Sigmoid colon (tissue), 6 donors: ENCODE measurements at regions not wholly inside any gene's neighbourhood (a gene's known extent, or its start where the extent isn't known, plus 50 kb on each side); places are given as distances from the start of the nearest gene placed in this dataset.

Source experiments
- DNase-seq: peaks from one replicate; pipeline ENCODE4 v3.0.0-alpha.2; 2019
- H3K27ac ChIP-seq, 4 donors: fragments of 200-600 bp; sonication (generic); one replicate each; pipeline ENCODE4 v1.5.1; 2016 to 2019; ENCODE audit warnings: mild to moderate bottlenecking in 1 of 4
- H3K27me3 ChIP-seq, 3 donors: fragments of 200-600 bp; sonication (generic); one replicate each; pipeline ENCODE4 v1.5.1; 2019; ENCODE audit warnings: mild to moderate bottlenecking in 1 of 3
- H3K36me3 ChIP-seq, 4 donors: fragments of 200-600 bp; sonication (generic); one replicate each; pipeline ENCODE4 v1.5.1; 2016 to 2019
- H3K4me1 ChIP-seq, 4 donors: fragments of 200-600 bp; sonication (generic); one replicate each; pipeline ENCODE4 v1.5.1; 2017 to 2019
- H3K4me3 ChIP-seq, 4 donors: fragments of 200-600 bp; sonication (generic); one replicate each; pipeline ENCODE4 v1.5.1; 2017 to 2019; ENCODE audit warnings: mild to moderate bottlenecking in 2 of 4, moderate library complexity in 1 of 4
- H3K9me3 ChIP-seq, 4 donors: fragments of 200-600 bp in 3 of 4; sonication (generic) in 3 of 4; one replicate each; pipeline versions ENCODE4 v1.5.1 to v1.6.1; 2013 to 2019
- EP300 ChIP-seq, 4 donors: sonication (generic); formaldehyde crosslinking; IDR thresholded peaks; one replicate each; pipeline ENCODE4 v1.6.1; 2017; ENCODE audit warnings: antibody characterized with exemption in 4 of 4
- POLR2A ChIP-seq, 2 donors: fragments of 450-650 bp; IDR thresholded peaks; one replicate each; pipeline ENCODE4 v1.6.1; 2016; ENCODE audit warnings: antibody characterized with exemption in 2 of 2, mild to moderate bottlenecking in 2 of 2, moderate library complexity in 2 of 2
- POLR2AphosphoS5 ChIP-seq, 4 donors: sonication (generic); formaldehyde crosslinking; IDR thresholded peaks; one replicate each; pipeline ENCODE4 v1.6.1; 2017; ENCODE audit warnings: antibody characterized with exemption in 4 of 4
- WGBS, 2 donors: extraction: QIAGEN DNeasy Blood & Tissue Kit; methylation state at CpG; one replicate each; pipeline ENCODE4 v1.1.7; 2013; 5-methylcytosine and 5-hydroxymethylcytosine counted together
- intact Hi-C: fragments of 100-400 bp; cut with DNase I; formaldehyde crosslinking; loops from one replicate; pipeline ENCODE4 v1.15.1; 2023
- TF ChIP-seq, protein P1 (sequence below), 4 experiments: fragments of 450-650 bp in 3 of 4; fragments of 200-600 bp in 1 of 4; IDR thresholded peaks; one replicate each; pipeline ENCODE4 v1.5.1; 2016 to 2019; ENCODE audit warnings: antibody characterized with exemption in 4 of 4, mild to moderate bottlenecking in 3 of 4, moderate library complexity in 2 of 4
- donor health status: healthy with polysubstance abuse.
- donor health status: healthy.

DNA sequence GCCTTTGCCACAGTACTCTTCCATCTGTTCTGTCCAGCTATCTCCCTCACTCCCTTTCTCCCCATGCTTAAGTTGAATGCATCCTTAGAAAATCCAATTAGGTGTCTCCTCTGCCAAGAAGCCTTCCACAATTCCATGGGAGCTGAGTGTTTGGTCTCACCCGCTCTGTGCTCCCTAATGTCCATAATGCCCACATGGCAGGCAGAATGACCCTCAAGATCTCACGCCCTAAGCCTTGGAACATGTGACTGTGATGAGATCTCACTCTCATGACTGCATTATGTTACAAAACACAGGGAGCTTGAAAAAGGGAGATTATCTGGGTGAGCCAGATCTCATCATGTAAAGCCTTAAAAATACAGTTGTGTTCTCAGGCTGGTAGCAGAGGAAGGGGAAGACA lies 229.4 kb downstream of the OMA1 start:
- Histone ChIP-seq H3K27ac (peak overlapping the region in 1 of 4 donors; percentile 61), H3K4me1 (peaks cover 0 to 33% (median 7%) of the 10 kb centered on the region in 4 donors), H3K36me3 (no peaks in the 10 kb centered on the region), H3K4me3 (no peak overlapping the region), H3K9me3 (peaks cover 0 to 3% (median under 1%) of the 10 kb centered on the region in 4 donors), H3K27me3 (no peaks in the 10 kb centered on the region)
- intact Hi-C loops = no loop called here
- TF ChIP-seq, protein P1, sequence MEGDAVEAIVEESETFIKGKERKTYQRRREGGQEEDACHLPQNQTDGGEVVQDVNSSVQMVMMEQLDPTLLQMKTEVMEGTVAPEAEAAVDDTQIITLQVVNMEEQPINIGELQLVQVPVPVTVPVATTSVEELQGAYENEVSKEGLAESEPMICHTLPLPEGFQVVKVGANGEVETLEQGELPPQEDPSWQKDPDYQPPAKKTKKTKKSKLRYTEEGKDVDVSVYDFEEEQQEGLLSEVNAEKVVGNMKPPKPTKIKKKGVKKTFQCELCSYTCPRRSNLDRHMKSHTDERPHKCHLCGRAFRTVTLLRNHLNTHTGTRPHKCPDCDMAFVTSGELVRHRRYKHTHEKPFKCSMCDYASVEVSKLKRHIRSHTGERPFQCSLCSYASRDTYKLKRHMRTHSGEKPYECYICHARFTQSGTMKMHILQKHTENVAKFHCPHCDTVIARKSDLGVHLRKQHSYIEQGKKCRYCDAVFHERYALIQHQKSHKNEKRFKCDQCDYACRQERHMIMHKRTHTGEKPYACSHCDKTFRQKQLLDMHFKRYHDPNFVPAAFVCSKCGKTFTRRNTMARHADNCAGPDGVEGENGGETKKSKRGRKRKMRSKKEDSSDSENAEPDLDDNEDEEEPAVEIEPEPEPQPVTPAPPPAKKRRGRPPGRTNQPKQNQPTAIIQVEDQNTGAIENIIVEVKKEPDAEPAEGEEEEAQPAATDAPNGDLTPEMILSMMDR (IDR thresholded peaks at IDR 0.05) = no peak
- TF ChIP-seq POLR2AphosphoS5 (IDR thresholded peaks at IDR 0.05) (no peak), POLR2A (IDR thresholded peaks at IDR 0.05) (no peak), EP300 (IDR thresholded peaks at IDR 0.05) (no peak)
- 83 to 87% methylated on average over 2 of the region's 2 CpGs for WGBS, 2 donors
- DNase-seq = no peak

DNA sequence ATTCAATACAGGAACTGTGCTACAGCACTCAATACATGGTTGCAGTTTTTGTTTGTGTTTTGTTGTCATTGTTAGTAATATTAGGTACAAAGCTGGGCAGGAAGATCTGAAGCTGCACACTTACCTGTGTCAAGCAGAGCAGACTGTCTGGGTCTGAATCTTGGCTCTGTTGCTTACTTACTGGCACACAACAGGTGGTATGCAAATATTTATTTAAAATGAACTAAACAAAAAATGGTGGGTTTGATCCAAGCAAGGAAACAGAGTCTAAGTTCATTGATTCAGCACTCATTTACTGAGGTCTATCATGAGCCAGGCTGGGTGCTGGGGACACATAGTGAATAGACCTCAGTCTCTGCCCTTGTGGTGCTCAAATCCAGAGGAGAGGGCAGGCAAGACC lies 230.4 kb downstream of the OMA1 start:
- Histone ChIP-seq H3K9me3 (no peaks in the 10 kb centered on the region), H3K4me3 (no peak overlapping the region), H3K4me1 (peaks cover 0 to 33% (median 7%) of the 10 kb centered on the region in 4 donors), H3K27ac (no peak overlapping the region), H3K27me3 (no peaks in the 10 kb centered on the region), H3K36me3 (no peaks in the 10 kb centered on the region)
- intact Hi-C loops = no loop called here
- TF ChIP-seq, protein P1 (IDR thresholded peaks at IDR 0.05) = no peak
- no peak for TF ChIP-seq POLR2A (IDR thresholded peaks at IDR 0.05)
- TF ChIP-seq EP300 (IDR thresholded peaks at IDR 0.05) = no peak
- no peak for TF ChIP-seq POLR2AphosphoS5 (IDR thresholded peaks at IDR 0.05)
- DNase-seq = no peak

DNA sequence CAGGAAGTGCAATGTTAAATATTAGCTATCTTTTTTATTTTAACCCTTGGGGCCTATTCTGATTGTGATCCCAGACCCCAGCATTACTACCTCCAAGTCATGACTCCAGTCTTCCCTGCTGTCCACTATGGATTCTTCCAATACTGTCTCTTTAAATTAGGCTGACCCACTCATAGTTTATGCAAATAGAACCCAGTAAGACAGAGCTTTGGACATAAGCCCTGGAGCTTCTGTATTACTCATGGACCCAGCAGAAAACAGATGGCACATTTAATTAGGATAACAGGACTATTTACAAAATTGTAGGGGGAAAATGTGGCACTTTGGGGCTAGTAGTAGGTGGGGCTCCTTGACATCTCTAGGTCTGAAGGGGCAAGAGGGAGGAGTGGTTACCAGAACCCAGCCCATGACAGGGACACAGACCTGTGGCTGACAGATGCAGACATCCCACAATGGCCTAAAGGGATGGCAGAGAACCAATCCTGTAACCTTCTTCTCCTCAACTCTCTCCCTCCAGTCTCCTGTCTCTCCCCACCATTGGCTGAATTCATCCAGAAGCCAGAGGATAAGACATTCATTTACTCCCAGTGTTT lies 233.5 kb downstream of the OMA1 start:
- Histone ChIP-seq H3K4me3 (no peak overlapping the region), H3K27ac (no peak overlapping the region), H3K9me3 (no peaks in the 10 kb centered on the region), H3K27me3 (no peaks in the 10 kb centered on the region), H3K4me1 (peaks cover 0 to 23% (median 4%) of the 10 kb centered on the region in 4 donors), H3K36me3 (no peaks in the 10 kb centered on the region)
- TF ChIP-seq POLR2AphosphoS5 (IDR thresholded peaks at IDR 0.05) = no peak
- TF ChIP-seq, protein P1 (IDR thresholded peaks at IDR 0.05) = no peak
- TF ChIP-seq EP300 (IDR thresholded peaks at IDR 0.05) = no peak
- TF ChIP-seq POLR2A (IDR thresholded peaks at IDR 0.05) = no peak
- intact Hi-C loops = no loop called here
- DNase-seq = no peak

DNA sequence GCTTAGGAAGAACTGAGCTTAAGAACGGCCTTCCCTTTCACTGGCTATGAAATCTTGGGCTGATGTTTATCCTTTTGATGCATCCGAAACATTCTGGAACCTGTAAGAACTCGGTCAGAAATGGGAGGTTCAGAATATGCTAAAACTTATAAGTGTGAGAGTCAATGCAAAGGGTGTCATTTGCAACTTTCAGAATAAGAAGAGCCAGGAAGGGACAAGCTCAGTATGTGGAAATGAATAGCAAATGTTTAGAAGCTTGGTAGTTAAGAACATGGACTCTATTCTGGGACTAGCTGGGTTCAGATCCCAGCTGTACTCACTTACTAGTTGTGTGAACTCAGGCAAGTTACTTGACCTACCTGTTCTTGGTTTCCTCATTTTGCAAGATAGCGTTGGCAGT lies 234.1 kb downstream of the OMA1 start:
- Histone ChIP-seq H3K4me1 (peaks cover 0 to 17% (median 3%) of the 10 kb centered on the region in 4 donors), H3K27me3 (no peaks in the 10 kb centered on the region), H3K27ac (no peak overlapping the region), H3K36me3 (no peaks in the 10 kb centered on the region), H3K9me3 (no peaks in the 10 kb centered on the region), H3K4me3 (no peak overlapping the region)
- DNase-seq = no peak
- WGBS, 2 donors = 73 to 80% methylated on average over 4 of the region's 4 CpGs
- TF ChIP-seq, protein P1 (IDR thresholded peaks at IDR 0.05) = no peak
- TF ChIP-seq POLR2AphosphoS5 (IDR thresholded peaks at IDR 0.05) (no peak), POLR2A (IDR thresholded peaks at IDR 0.05) (no peak), EP300 (IDR thresholded peaks at IDR 0.05) (no peak)
- intact Hi-C loops = no loop called here

DNA sequence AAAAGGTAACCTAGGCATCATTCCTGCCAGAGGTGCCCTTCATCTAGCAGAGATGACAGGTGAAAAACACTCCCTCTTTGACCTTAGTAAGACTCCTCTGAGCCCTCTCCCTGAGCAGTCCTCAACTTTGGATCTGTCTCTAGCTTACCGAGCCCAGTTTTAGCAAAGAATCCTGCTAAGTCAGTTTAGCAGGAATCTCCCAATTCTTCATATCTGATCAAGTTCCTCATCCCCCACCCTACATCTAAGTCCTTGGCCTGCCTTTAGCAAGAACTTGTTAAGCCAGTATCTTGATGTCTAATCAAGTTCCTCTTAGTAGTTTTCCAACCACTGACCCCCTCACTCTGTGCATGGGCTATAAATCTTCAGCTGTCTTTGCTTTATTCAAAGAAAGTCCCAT lies 235.6 kb downstream of the OMA1 start:
- Histone ChIP-seq H3K36me3 (no peaks in the 10 kb centered on the region), H3K4me3 (no peak overlapping the region), H3K9me3 (no peaks in the 10 kb centered on the region), H3K27ac (no peak overlapping the region), H3K4me1 (peaks cover 0 to 2% (median 0%) of the 10 kb centered on the region in 4 donors), H3K27me3 (no peaks in the 10 kb centered on the region)
- intact Hi-C loops = no loop called here
- WGBS, 2 donors = 78 to 82% methylated on average over 1 of the region's 1 CpG
- TF ChIP-seq POLR2A (IDR thresholded peaks at IDR 0.05) = no peak
- TF ChIP-seq EP300 (IDR thresholded peaks at IDR 0.05) = no peak
- no peak for TF ChIP-seq POLR2AphosphoS5 (IDR thresholded peaks at IDR 0.05)
- TF ChIP-seq, protein P1 (IDR thresholded peaks at IDR 0.05) = no peak
- no peak for DNase-seq
